DOHH2 (cell line): ENCODE measurements at regions not wholly inside any gene's neighbourhood (a gene's known extent, or its start where the extent isn't known, plus 50 kb on each side); places are given as distances from the start of the nearest gene placed in this dataset.
"Not testable (repeated sequence)": the region's sequence is repeated elsewhere in the genome, so short reads cannot be mapped to it uniquely, and the experiment has no call there.

Source experiments
- H3F3A ChIP-seq: fragments of 200-600 bp; sonication (generic), shearing (Covaris generic); 2 replicates; pipeline ENCODE4 v1.6.0; 2016; ENCODE audit warnings: antibody characterized with exemption, mild to moderate bottlenecking; ENCODE audit not compliant: control insufficient read depth, insufficient read depth
- H3K27ac ChIP-seq: fragments of 200-600 bp; sonication (generic); 2 replicates; pipeline ENCODE4 v1.5.1; 2014; ENCODE audit warnings: low read depth, mild to moderate bottlenecking, low read length, moderate library complexity
- H3K27me3 ChIP-seq: fragments of 200-600 bp; sonication (generic); 2 replicates; pipeline ENCODE4 v1.6.1; 2014; ENCODE audit warnings: mild to moderate bottlenecking, low read length, mixed read lengths; ENCODE audit not compliant: control insufficient read depth
- H3K36me3 ChIP-seq: fragments of 200-600 bp; sonication (generic); 2 replicates; pipeline ENCODE4 v1.6.1; 2014; ENCODE audit warnings: mild to moderate bottlenecking, low read length, moderate library complexity, mixed read lengths; ENCODE audit not compliant: control insufficient read depth
- H3K4me1 ChIP-seq: fragments of 200-600 bp; sonication (generic); 2 replicates; pipeline ENCODE4 v1.6.1; 2014; ENCODE audit warnings: mild to moderate bottlenecking, low read length, mixed read lengths; ENCODE audit not compliant: control insufficient read depth
- H3K4me2 ChIP-seq: fragments of 200-600 bp; sonication (generic); 2 replicates; pipeline ENCODE4 v1.6.0; 2014; ENCODE audit warnings: mild to moderate bottlenecking, low read length, moderate library complexity
- H3K4me3 ChIP-seq: fragments of 200-600 bp; sonication (generic); 2 replicates; pipeline ENCODE4 v1.5.1; 2014; ENCODE audit warnings: mild to moderate bottlenecking, low read length, mixed read lengths
- H3K79me2 ChIP-seq: fragments of 200-600 bp; sonication (generic); 2 replicates; pipeline ENCODE4 v1.6.1; 2014; ENCODE audit warnings: mild to moderate bottlenecking, low read length, mixed read lengths; ENCODE audit not compliant: control insufficient read depth
- H3K9me2 ChIP-seq: fragments of 200-600 bp; sonication (generic); replicated peaks from 2 replicates; pipeline ENCODE4 v1.6.1; 2014; ENCODE audit warnings: mild to moderate bottlenecking, low read length, mixed read lengths; ENCODE audit not compliant: control insufficient read depth
- H3K9me3 ChIP-seq: fragments of 200-600 bp; sonication (generic); 2 replicates; pipeline ENCODE4 v1.6.1; 2014; ENCODE audit warnings: antibody characterized with exemption, low read length, mixed read lengths; ENCODE audit not compliant: control insufficient read depth, insufficient read depth
- H4K20me1 ChIP-seq: fragments of 200-600 bp; sonication (generic); 2 replicates; pipeline ENCODE4 v1.6.0; 2014; ENCODE audit warnings: low read depth, mild to moderate bottlenecking, antibody characterized with exemption, low read length, moderate library complexity; ENCODE audit not compliant: control insufficient read depth, insufficient read depth
- EZH2phosphoT487 ChIP-seq: fragments of 200-600 bp; sonication (generic); IDR thresholded peaks from 2 replicates; pipeline ENCODE4 v1.6.1; 2017; ENCODE audit warnings: borderline replicate concordance, mild to moderate bottlenecking, antibody characterized with exemption, low read length, moderate library complexity, mixed read lengths
- TF ChIP-seq, protein P1 (sequence below): fragments of 200-600 bp; sonication (generic); IDR thresholded peaks from one replicate; pipeline ENCODE4 v1.5.1; 2014; ENCODE audit warnings: antibody characterized with exemption, mild to moderate bottlenecking, low read depth, low read length; ENCODE audit not compliant: poor library complexity, severe bottlenecking

DNA sequence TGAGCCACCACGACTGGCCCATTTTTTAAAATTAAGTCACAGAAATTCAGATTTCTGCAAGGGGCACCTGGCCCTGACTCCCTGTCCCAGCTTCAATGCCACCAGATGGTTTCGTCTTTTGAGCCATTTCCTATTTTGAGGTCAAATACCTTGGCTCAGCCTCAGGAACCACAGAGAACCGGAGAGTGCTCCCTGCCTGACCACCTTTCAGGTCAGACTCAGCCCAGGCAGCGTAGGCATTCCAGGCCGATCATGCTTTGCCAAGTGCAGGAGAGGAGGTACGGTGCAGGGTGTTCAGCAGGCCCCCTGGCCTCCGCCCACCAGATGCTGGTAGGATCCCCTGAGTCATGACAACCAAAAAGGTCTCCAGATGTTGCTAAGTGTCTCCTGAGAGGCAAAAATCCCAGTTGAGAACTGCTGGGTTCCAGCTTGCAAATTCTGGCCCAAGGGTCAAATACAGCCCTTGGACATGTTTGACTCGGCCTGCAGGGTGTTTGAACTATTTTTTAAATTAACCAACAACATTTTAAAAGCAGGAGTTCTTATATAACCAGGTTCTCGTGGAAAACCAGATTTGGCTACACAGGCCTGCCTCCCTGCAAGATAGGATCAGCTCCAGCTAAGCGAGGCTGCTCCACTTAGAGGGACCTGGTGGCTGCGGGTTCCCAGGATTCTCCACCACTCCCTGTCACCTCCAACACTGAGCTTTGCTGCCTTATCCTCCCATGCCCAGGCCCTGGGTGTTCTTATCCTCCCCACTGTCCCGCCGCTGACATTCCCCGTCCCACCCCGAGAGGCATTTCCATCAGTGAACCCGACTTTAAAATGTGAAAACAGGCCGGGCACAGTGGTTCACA, 61.9 kb upstream of the TARDBP start:
- no peaks in the 10 kb centered on the region for H3K9me3 ChIP-seq
- no peak overlapping the region for H3K27ac ChIP-seq
- H3F3A ChIP-seq = no peaks in the 10 kb centered on the region
- H3K4me3 ChIP-seq = no peak overlapping the region
- H3K4me2 ChIP-seq = no peak overlapping the region
- H3K36me3 ChIP-seq = no peaks in the 10 kb centered on the region
- no peaks in the 10 kb centered on the region for H3K9me2 ChIP-seq
- TF ChIP-seq, protein P1, sequence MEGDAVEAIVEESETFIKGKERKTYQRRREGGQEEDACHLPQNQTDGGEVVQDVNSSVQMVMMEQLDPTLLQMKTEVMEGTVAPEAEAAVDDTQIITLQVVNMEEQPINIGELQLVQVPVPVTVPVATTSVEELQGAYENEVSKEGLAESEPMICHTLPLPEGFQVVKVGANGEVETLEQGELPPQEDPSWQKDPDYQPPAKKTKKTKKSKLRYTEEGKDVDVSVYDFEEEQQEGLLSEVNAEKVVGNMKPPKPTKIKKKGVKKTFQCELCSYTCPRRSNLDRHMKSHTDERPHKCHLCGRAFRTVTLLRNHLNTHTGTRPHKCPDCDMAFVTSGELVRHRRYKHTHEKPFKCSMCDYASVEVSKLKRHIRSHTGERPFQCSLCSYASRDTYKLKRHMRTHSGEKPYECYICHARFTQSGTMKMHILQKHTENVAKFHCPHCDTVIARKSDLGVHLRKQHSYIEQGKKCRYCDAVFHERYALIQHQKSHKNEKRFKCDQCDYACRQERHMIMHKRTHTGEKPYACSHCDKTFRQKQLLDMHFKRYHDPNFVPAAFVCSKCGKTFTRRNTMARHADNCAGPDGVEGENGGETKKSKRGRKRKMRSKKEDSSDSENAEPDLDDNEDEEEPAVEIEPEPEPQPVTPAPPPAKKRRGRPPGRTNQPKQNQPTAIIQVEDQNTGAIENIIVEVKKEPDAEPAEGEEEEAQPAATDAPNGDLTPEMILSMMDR = no peak
- no peak for TF ChIP-seq EZH2phosphoT487
- no peaks in the 10 kb centered on the region for H3K27me3 ChIP-seq
- H4K20me1 ChIP-seq = no peaks in the 10 kb centered on the region
- no peaks in the 10 kb centered on the region for H3K4me1 ChIP-seq
- H3K79me2 ChIP-seq = no peaks in the 10 kb centered on the region

DNA sequence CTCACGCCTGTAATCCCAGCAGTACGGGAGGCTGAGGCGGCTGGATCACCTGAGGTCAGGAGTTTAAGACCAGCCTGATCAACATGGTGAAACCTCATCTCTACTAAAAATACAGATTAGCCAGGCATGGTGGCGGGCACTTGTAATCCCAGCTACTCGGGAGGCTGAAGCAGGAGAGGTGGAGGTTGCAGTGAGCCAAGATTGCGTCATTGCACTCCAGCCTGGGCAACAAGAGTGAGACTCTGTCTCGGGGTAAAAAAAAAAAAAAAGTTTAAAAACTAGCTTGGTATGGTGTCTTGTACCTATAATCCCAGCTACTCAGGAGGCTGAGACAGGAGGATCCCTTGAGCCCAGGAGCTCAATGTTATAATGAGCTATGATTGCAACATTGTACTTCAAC, 61.2 kb upstream of the TARDBP start:
- H3K9me3 ChIP-seq, H3K27ac ChIP-seq, H3K9me2 ChIP-seq, H3F3A ChIP-seq, H4K20me1 ChIP-seq, H3K79me2 ChIP-seq, H3K4me3 ChIP-seq, H3K27me3 ChIP-seq, H3K4me1 ChIP-seq, H3K4me2 ChIP-seq, H3K36me3 ChIP-seq: not testable (repeated sequence)

DNA sequence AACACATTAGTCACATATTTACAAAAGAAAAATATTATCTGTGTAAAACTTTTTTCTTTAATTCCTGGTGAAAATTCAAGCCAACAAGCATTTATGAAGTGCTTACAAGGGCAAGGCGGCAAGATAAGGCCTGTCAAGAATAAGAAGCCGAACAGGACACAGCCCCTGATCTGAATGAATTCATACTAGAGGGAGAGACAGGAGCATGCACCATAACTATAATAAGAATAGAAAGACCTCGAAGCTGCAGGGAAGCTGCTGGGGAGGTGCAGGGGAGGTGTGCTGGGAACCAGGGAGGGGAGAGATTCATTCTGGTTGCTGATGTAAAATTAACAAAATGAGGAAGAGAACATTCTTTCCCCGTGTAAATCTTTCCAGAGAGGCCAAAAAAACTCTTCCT, 60.5 kb upstream of the TARDBP start:
- peaks cover 1% of the 10 kb centered on the region for H3K4me1 ChIP-seq

More for the DNA sequence above, 60.5 kb upstream of the TARDBP start:
- Histone ChIP-seq H3K79me2 (no peaks in the 10 kb centered on the region), H3F3A (no peaks in the 10 kb centered on the region), H3K4me3 (no peak overlapping the region), H3K9me3 (no peaks in the 10 kb centered on the region), H3K4me2 (no peak overlapping the region), H3K9me2 (no peaks in the 10 kb centered on the region), H4K20me1 (no peaks in the 10 kb centered on the region), H3K27me3 (no peaks in the 10 kb centered on the region), H3K36me3 (no peaks in the 10 kb centered on the region), H3K27ac (no peak overlapping the region)
- TF ChIP-seq EZH2phosphoT487 = no peak
- TF ChIP-seq, protein P1 = no peak
